GM18519 (cell line): ENCODE measurements at regions not wholly inside any gene's neighbourhood (a gene's known extent, or its start where the extent isn't known, plus 50 kb on each side); places are given as distances from the start of the nearest gene placed in this dataset.
"Not testable (repeated sequence)": the region's sequence is repeated elsewhere in the genome, so short reads cannot be mapped to it uniquely, and the experiment has no call there.

ENCODE experiments used
- ATAC-seq: cut with Tn5 transposase; IDR thresholded peaks from one replicate; pipeline ENCODE4 v1.9.1; 2021; ENCODE audit warnings: mild to moderate bottlenecking, moderate library complexity; ENCODE audit not compliant: unreplicated experiment, low FRiP score

DNA sequence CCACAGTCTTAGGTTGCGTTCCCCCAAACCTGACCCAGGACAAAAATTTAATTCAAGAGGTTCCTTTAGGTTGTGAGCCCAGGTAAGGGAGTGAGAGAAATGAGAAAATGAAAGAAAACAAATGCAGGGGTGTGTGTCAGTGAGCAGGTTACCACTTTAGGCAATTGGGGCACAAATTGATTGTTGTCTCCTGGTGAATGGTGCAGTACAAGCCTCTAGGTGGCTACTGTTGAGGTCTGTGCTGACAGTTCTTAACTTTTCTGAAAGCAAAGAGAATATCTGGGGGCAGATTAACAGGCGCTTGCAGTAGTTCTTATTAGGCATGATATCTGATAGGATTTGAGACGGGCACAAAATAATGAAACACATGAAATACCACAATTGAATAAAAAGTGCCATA is 894.6 kb downstream of the FAM181B start:
- ATAC-seq = no peak

DNA sequence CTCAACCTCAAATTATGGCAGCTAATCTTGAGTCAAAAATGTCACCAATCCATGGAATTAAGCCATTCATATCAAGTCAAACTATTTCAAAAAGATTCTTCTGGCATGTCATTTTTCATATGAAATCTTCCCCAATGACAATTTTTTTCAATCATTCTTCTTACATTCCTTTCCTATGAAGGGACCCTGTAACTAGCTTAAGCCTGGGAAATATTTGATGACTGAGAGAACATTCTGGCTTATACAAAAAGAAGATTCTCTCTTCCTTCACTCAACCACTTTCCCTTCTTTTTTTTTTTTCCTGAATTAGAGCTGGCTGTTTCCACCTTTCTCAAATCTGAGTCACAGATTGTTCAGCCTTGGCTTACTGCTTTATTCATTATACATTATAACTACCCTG is 903.7 kb downstream of the FAM181B start:
- no peak for ATAC-seq

DNA sequence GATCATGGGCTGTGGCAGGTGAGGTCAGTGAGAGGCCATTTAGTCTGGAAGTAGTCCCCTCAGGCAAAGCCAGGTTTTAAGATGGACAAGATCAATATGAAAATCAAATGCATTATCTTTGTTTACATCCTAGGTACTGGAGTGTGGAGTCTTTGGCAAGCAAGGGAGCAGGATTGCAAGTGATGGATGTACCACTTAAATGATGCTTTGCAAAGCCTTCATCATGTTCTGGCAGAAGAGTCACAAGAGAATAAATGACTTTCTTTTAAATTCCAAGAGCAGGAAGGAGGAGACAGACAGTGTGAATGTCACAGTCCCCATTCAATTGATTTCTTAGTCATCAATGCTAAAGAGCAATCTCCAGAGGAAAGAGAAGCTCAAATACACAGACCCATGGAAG is 908.3 kb downstream of the FAM181B start:
- ATAC-seq = no peak

DNA sequence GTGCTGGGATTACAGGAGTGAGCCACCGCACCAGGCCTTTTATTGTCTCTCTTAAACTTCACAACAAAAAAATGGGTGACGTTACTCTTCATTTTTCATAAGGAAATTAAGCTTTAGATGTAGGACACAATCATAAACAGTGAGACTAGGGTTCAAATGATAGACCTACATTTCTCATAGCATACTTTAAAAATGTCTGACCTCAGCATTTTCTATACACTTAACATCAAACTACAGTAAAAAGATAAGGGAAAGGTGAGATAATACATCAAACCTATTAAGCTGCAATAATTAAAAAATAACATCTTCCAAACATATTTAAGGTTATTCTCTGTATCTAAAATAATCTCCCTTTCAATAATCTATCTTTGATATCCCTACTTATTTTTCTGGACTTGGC is 914.2 kb downstream of the FAM181B start:
- no peak for ATAC-seq

DNA sequence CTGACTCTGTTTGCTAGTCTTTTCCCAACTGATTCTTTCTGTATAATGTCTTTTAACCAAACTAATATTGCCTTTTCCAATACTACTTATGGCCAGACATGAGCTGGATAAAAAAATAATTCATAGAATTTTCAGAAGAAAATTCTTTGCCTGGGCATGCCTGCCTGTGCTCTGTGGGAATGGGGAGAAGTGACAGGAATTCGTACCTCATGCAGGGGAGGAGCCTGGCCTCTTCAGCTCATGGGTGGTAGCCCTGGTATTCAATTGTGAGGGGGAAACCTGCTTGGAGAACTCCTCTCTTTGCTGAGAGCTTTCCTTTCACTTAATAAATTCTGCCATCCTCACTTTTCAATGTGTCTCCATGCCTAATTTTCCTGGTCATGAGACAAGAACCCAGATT is 928.8 kb downstream of the FAM181B start:
- no peak for ATAC-seq

DNA sequence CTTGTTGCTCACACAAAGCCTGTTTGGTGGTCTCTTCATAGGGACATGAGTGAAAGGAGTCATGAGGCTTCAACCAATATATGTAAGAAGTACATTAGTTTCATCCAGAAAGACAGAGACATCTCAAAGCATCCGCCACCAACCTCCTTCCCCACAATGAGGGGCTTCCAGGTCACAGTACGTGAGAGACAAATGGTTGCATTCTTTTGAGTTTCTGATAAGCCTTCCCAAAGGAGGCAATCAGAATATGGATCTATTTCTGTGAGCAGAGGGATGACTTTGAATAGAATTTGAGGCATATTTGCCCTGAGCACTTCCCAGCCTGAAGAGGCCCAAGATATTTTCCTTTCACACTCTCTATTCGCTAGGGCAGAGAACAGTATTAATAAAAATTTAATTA is 931.1 kb downstream of the FAM181B start:
- no peak for ATAC-seq

DNA sequence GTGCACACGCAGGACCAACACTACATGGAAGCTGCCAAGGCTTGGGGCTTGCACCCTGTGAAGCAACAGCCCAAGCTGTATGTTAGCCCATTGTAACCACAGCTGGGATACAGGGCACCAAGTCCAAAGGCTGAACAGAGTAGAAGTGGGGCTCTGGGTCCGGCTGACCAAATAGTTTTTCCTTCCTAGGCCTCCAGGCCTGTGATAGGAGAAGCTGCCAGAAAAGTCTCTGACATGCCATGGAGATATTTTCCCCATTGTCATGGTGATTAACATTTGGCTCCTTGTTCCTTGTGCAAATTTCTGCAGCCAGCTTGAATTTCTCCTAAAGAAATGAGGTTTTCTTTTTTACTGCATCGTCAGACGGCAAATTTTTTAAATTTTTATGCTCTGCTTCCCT is 941.2 kb downstream of the FAM181B start:
- ATAC-seq = no peak

DNA sequence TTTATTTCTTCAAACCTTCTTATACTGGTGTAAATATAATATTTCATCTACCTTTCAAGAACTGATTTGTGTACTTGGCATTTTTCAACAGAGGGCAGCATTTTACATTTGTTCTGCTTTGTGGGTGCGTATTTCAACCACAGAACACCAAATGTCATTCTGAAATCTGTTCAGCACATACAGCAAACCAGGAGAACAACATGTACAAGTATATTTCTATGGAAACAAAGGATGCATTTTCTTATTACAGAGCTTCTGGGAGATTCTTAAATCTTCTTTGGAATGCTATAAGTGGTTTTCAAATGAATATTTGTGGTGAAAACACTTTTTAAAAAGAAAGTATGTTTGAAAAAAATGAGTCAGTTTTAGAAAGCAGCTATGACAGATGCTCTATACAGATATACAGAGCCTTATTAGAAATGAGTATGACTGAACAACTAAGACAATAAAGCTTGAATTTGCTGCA is 946.0 kb downstream of the FAM181B start:
- peak; percentile 53 for ATAC-seq

DNA sequence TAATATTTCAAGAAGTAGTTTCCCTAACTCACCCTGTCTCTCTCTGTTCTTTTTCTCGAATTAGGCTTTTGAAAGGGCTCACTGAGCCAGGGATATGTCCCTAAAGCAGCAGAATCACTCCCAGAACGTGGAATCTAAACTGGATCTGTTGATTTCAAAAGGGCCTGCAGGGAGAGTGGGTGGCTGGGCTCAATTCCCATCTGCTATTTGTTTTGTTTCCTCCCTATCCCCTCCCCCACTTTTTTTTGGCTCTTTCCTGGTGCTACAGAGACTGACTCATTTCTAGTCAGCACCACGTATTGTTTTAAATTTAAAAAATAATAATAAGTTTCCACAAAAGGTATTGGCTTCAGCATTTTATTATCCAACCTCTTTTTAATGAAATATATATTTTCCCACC is 961.5 kb downstream of the FAM181B start:
- ATAC-seq = no peak

DNA sequence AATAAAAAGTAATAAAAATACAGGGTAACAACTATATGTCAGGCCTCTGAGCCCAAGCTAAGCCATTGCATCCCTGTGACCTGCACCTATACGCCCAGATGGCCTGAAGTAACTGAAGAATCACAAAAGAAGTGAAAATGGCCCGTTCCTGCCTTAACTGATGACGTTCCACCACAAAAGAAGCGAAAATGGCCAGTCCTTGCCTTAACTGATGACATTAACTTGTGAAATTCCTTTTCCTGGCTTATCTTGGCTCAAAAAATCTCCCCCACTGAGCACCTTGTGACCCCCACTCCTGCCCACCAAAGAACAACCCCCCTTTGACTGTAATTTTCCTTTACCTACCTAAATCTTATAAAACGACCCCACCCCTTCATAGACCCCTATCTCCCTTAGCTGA is 963.8 kb downstream of the FAM181B start:
- not testable (repeated sequence) for ATAC-seq

DNA sequence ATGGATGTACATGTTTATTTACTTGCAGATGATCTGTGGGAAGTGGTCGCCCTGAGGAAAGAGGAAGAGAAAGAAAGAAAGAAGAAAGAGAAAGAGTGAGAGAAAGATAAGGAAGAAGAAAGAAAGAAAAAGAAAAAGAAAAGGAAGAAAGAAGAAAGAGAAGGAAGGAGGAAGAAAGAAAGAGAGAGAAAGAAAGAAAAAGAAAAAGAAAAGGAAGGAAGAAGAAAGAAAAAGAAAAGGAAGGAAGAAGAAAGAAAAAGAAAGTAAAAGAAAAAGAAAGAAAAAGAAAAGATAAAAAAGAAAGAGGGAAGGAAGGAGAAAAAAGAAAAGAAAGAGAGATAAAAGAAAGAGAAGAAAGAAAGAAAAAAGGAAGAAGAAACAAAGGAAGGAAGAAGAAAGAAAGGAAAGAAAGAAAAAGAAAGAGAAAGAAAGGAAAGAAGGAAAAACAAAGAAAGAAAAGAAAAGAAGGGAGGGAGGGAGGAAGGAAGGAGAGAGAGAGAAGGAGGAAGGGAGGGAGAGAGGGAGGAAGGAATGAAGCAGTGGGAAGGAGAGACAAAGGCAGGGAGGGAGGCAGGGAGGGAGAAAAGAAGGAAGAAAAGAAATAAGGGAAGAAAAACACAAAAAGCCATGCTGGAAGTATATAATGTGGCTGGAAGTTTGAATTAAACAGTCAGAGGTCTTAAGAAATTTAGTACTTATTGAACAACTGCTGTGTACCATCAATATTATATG is 976.6 kb downstream of the FAM181B start:
- no peak for ATAC-seq

DNA sequence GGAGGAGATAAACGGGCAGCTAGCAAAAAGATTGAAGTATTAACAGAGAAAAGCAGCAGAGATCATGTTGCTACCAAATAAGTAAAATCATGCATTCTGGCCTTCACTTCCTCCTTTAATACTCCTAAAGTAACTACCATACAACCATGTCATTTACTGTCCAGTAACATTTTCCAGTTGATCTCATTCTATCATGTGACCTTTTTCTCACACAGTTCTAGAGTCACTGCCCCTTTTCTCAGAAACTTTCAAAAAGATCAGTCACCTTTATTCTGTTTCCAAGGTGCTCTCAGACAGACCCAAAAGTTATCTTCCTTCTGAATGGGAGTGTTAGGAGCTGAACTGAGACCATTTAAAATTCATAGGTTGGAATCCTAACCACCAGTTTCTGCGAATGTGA is 984.4 kb downstream of the FAM181B start:
- ATAC-seq = no peak

DNA sequence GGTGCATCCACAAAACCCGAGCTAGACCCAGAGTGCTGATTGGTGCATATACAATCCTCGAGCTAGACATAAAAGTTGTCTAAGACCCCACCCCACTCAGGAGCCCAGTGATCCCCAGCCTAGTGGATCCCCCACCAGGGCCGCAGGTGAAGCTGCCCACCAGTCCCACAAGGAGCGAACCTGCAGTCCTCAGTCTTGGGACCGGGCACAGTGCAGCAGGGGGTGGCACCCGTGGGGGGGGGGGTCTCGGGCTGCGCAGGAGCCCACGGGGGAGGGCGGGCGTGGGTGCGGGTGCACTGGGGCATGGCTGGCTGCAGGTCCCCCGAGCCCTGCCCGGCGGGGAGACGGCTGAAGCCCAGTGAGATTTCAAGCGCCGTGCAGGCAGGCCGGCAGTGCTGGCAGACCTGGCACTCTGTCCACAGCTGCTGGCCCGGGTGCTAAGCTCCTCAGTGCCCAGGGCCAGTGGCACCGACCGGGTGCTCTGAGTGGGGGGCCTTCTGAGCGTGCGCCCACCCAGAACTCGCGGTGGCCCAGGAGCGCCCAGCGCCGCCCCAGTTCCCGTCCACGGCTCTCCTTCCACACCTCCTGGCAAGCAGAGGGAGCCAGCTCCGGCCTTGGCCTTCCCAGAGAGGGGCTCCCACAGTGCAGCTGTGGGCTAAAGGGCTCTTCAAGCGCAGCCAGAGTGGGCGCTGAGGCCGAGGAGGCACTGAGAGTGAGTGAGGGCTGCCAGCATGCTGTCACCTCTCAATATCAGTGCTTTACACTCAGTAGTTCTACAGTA is 989.1 kb downstream of the FAM181B start:
- no peak for ATAC-seq

DNA sequence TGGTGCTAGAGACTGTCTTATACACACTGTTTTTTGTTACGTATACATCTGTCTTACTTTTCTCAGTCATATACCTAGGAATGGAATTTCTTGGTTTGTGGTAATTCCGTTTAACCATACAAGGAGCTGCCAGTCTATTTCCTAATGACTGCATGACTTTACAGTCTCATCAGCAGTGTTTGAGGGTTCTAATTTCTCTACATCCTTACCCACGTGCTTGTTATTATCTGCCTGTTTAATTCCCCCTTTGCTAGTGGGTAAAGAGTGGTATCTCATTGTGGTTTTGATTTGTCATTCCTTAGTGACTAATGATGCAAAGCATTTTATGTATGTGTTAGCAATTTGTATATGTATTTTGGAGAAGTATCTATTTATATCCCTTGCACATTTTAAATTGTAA is 1008.0 kb downstream of the FAM181B start:
- no peak for ATAC-seq

DNA sequence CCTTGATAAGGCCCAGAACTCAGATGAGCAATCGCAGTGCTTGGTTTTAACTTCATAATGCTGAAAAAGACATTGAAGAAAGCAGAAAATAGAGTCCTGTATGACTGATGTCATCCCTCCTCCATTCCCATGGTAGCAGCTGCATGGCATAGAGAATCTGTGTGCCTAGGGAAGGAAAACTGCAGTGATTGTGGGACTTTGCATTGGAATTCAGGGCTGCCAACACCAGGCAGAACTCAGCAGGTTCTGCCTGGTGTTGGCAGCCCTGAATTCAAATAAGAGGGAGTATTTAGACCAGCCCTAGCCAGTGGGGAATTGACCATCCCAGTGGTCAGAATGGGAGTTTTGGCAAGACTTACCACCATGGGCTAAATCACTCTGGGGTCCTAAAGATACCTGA is 1016.0 kb downstream of the FAM181B start:
- no peak for ATAC-seq

DNA sequence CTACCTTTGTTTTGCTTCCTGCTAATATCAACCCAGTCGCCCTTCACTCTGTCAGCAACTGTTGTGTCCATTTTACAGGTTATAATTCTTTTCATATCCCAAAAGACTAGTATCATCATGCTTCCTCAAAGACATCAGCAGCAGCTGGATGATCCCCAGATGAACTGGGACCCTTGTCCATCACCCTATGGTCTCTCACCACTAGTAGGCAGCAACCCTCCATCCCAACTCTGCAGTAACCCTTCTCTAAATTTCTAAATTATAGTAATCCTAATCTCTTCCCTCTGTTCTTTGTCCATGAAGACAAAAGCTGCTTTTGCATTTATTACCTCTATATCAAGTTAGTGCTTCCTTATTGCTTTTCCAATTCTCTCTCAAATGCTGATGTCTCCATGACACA is 1025.8 kb downstream of the FAM181B start:
- ATAC-seq = no peak

DNA sequence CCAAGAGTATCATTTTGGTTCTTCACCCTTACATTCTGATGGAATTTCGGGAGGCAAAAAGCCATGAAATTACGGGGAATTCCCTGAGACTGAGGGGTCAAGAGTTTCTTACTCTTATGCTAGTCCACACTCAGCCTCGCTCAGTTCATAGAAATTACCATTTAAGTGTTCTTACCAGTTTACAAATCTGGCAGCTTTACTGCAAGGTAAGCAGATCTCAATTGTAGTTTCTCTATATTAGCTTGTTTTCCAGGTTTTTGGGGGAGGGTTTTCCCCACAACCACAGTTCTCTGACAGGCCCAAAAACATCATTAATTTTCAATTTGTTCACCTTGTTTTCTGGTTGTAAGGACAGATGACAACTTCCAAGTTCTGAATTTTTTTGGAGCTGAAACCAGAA is 1028.4 kb downstream of the FAM181B start:
- no peak for ATAC-seq

DNA sequence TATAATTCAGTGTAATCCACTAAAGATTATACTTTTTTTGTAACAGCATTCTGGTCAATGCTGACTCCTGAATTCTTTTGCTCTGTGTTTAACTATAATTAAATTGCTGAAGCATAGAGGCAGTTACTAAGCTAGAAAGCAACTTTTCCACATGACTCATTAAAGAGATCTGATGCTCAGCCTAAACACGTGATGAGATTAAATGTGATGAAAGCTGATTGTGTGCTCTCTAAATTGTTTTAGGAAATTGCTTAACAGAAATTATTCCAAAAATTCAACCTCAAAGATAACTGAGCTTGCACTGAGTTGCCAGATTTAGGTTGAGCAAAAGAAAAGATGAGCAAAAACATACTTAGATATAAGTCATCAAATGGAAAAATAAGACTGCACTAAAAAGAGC is 1033.6 kb downstream of the FAM181B start:
- no peak for ATAC-seq

DNA sequence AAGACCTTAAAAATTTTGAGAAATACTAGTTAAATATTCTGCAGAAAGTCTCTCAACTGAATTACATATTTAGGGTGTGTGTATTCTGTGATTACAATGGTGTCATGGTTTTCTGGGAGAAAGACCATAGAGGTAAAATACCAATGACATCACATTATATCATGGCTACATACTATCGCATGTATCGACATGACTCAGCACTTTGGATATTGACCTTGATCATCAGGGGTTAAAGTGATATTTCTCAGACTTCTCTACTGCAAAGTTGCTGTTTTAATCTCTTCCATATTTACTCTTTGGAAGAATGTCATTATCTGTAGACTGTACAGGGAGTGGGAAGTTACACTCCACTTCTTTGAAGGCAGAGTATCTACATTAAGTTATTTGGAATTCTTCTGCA is 1046.6 kb downstream of the FAM181B start:
- ATAC-seq = no peak

DNA sequence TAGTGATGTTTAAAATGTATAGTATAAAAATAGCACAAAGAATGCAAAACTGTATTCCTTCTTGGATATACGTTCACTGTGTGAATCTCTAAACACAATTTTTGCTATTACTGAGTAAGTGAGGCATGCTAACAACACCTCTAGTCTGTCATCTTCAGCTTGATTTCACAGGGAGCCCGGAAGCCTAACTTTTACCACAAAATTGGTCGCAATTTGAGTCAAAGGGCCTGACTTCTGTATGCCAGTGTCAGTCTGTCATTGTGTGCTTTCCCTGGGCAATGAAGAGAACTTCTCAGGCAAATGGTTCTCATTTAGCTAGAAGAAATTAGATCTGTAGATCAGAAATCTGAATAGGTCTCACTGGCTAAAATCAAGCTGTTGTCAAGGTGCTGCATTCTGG is 1059.5 kb downstream of the FAM181B start:
- ATAC-seq = peak; percentile 62

DNA sequence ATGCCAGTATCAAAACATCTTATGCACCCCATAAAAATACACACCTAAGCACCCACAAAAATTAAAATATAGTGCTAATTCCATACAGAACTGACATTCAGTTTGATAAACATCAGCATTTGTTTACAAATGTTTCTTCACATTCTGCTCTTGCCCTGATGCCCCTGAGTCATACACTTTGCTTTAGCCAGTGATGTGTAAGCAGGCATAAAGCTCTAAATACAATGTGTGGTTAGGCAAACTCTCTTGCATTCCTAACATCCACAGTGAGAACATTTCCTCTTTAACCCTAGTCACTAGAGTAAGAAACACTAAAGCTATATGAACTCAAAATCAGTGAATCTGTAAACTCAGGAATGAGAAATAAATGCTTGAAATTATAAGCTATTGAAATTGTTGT is 1060.7 kb downstream of the FAM181B start:
- ATAC-seq = no peak

DNA sequence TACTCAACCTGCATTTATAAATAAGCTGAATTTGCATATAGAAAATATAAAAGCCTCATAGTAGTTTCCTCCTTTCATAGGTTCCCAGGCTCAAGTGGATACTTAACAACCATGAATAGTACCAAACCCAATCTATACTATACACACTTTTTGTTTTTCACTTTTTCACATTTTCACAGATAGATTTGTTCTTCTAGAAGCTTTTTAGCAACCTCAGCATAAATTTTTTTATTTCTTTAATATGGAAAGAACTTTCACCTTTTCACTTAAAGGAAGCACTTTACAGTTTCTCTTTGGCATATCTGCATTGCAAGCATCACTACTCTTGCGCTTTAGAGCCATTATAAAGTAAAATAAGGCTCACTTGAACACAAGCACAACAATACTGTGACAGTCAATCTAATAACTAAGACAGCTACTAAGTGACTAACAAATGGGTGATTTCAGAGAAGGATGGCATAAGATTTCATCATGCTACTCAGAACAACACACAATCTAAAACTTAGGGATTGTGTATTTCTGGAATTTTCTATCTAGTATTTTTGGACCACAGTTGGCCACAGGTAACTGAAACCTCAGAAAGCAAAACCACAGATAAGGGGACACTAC is 1063.6 kb downstream of the FAM181B start:
- no peak for ATAC-seq
